Cardiac fibroblast (primary cell): ENCODE measurements at regions not wholly inside any gene's neighbourhood (a gene's known extent, or its start where the extent isn't known, plus 50 kb on each side); places are given as distances from the start of the nearest gene placed in this dataset.

Experiments
- DNase-seq, 2 donors: peaks; one replicate each; pipeline versions ENCODE4 v3.0.0 to v3.0.0-alpha.2; 2010; ENCODE audit warnings: low read depth in 2 of 2
- H3K4me3 ChIP-seq, 2 donors: replicated peaks in 1 of 2; 1 replicate in 1 of 2; 2 replicates in 1 of 2; pipeline ENCODE4 v1.5.1; 2011; ENCODE audit warnings: low read depth in 2 of 2, low read length in 2 of 2, mild to moderate bottlenecking in 2 of 2, moderate library complexity in 1 of 2
- CTCF ChIP-seq: IDR thresholded peaks from one replicate; pipeline ENCODE4 v1.5.1; 2011; ENCODE audit warnings: low read depth, mild to moderate bottlenecking, low read length, inconsistent platforms

GRCh38 chr7:148950806-148951205, 66.7 kb upstream of the EZH2 start:
- no peak for TF ChIP-seq CTCF
- DNase-seq, result no peak

GRCh38 chr7:148944935-148945934, 61.1 kb upstream of the EZH2 start:
- no peak for TF ChIP-seq CTCF

More at GRCh38 chr7:148950806-148951205, 66.7 kb upstream of the EZH2 start:
- no peak overlapping the region for H3K4me3 ChIP-seq

GRCh38 chr7:148941598-148942275, 57.6 kb upstream of the EZH2 start:
- peak; percentile 56 for TF ChIP-seq CTCF
- H3K4me3 ChIP-seq, result peak overlapping the region; percentile 23 to 82
- DNase-seq, result peak; percentile 50 to 62

More at GRCh38 chr7:148944935-148945934, 61.1 kb upstream of the EZH2 start:
- DNase-seq, result peak; percentile 76 to 82
- no peak overlapping the region for H3K4me3 ChIP-seq

- peak; percentile 87 to 92 for DNase-seq
- H3K4me3 ChIP-seq, result peak overlapping the region; percentile 74 to 82
- TF ChIP-seq CTCF, result no peak
Observed at GRCh38 chr7:148940702-148941597, 56.9 kb upstream of the EZH2 start.

GRCh38 chr7:148939128-148939755, 55.2 kb upstream of the EZH2 start:
- TF ChIP-seq CTCF, result no peak
- DNase-seq, result no peak
- no peak overlapping the region for H3K4me3 ChIP-seq

- H3K4me3 ChIP-seq, result no peak overlapping the region
- no peak for DNase-seq
- no peak for TF ChIP-seq CTCF
Observed at GRCh38 chr7:148935451-148935850, 51.4 kb upstream of the EZH2 start.
